AG08395 (cell line): ENCODE measurements at regions not wholly inside any gene's neighbourhood (a gene's known extent, or its start where the extent isn't known, plus 50 kb on each side); places are given as distances from the start of the nearest gene placed in this dataset.
"Not testable (repeated sequence)": the region's sequence is repeated elsewhere in the genome, so short reads cannot be mapped to it uniquely, and the experiment has no call there.

Experiments used
- DNase-seq: peaks from one replicate; pipeline ENCODE4 v3.0.0; 2012; ENCODE audit warnings: mixed read lengths, low spot score

DNA sequence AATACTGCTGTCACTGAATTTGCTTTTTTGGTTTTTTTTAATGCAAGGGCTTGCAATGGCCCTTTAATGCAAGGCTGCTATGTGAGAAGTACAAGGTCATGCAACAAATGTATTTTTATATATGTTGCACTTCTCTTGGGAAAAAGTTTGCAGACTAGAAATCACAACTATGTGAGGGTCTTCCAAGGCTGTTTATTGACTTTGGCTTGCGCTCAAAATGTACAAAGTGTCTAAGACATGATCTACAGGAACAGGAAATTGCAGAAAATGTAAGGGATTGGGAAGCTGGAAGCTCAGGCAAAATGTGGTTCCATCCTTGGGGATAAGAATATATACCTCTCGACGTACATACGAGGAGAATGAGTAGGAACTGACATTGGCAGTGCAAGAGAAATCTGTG lies 92.2 kb upstream of the F13A1 start:
- no peak for DNase-seq

DNA sequence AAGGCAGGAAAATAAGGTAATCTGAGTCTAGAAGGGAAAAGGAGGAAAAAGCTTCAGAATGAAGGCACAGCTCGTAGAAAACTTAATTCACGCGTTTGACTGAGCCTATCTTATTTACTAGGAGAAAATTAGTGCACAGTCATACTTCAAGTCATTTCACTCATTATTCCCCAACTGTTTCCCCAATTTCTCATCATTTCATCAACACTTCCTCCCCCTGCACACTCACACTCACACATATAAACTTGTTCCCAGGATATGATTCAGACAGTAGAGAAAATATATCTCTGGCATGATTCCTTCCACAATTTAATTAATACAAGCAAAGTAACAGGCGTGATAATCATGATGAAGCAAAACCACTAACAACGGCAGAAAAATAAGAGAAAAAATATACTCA lies 94.5 kb upstream of the F13A1 start:
- no peak for DNase-seq

DNA sequence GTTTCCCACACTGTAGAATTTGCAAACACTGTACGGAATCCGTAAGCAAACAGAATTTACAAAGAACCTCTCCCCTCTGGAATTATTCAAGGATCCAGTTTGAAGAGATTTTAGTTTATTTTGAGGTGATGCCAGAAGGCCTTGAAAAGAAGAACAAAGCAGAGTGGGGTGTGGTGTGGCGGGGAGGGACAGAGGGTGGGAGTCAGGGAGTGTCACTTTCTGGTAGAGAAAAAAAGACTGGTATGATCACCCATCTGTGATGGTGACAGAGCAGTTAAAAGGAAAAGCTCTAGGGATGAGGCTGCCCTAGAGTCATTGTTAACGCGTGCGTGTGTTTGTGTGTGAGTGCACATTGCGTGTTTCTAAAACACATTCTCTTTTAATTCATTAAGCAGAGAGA lies 97.0 kb upstream of the F13A1 start:
- no peak for DNase-seq

DNA sequence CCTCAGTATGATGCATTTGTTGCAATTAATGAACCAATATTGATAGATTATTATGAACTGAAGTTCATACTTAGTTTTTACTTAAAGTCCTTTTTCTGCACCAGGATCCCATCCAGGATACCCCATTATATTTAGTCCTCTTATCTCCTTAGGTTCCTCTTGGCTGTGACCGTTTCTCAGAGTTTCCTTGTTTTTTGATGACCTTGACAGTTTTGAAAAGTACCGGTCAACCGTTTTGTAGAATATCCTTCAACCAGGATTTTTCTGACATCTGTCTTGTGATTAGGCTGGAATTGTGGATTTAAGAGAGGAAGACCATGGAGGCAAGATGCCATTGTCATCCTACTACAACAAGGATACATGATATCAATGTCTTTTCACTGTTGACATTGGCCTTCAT lies 98.0 kb upstream of the F13A1 start:
- no peak for DNase-seq

DNA sequence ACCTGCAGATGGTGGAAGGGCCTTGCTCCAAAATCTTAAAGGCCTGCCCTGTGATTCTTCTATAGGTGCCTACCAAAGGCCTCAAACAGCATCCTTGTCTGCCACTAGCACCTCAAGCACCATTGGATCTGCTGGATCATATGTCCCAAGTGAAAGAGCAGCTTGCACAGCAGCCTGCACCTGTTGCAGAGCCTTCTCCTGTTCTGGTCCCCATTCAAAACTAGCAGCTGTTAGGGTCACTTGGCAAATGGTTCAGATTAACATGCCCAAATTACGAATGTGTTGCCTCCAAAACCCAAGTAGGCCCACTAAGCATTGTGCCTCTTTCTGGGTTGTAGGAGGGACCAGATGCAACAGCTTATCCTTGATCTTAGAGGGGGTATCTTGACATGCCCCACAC lies 99.6 kb upstream of the F13A1 start:
- DNase-seq = no peak

DNA sequence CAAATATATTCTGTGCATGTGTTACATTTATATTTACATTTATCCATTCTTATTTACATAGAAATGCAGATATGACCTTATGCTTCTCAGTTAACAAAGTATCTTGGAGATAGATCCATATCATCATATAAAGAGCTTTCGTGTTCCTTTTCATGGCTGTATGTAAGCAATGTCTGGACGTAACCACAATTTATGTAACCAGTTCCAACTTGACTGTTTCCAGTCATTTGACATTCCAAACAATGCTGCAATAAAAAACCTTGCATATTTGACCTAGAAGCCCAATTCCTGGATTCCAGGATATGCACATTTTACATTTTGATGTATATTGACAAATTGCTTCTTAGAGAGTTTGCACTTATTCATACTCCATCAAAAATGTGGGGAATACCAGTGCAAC lies 113.7 kb upstream of the F13A1 start:
- DNase-seq = no peak

DNA sequence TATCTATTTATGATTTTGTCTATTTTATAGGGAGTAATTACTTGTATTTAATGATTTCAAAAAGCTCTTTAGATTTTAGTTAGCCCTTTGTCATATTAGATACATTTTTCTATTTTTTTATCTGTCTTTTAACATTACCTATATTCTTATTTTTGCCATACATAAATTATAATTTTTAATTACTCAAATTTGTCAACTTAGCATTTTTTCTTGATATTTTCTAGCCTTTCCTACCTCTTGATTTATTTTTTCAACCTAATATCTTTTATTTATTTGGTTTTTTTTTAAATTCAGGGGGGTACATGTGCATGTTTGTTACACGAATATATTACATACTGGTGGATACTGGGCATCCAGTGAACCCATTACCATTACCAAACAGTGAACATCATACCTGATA lies 114.3 kb upstream of the F13A1 start:
- no peak for DNase-seq

DNA sequence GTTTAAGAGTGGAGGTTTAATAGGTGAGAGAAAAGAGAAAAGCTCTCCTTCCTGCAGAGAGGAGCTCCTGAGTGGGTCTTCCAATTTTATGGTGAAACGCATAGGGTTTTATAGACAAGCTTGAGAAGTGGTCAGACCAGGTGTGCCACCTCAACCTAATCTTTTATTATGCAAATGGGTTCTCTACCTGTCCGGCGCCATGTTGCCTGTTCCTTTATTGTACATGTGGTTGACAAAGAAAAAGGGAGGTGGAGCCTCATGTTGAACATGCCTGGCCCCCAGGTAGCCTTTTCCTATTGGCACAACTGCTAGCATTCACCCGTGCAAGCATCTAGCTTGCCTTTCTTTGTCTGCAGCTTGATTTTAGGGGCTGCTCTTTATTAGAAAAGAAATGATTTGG lies 115.9 kb upstream of the F13A1 start:
- DNase-seq = no peak

DNA sequence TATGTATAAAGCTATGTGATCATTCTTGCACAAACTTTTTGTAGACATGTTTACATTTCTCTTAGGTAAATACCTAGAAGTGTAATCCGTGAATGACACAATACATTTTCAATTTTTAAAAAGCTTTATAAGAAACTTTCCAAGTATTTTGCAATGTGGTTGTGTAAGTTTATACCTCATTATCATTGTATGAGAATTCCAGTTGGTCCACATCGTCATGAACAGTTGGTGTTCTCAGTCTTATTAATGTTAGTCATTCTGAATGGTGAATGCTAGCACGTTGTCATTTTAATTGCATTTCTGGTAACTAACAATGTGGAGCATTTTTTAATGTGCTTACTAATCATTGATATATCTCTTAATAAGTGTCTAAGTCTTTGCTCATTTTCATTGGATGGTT lies 116.5 kb upstream of the F13A1 start:
- no peak for DNase-seq

DNA sequence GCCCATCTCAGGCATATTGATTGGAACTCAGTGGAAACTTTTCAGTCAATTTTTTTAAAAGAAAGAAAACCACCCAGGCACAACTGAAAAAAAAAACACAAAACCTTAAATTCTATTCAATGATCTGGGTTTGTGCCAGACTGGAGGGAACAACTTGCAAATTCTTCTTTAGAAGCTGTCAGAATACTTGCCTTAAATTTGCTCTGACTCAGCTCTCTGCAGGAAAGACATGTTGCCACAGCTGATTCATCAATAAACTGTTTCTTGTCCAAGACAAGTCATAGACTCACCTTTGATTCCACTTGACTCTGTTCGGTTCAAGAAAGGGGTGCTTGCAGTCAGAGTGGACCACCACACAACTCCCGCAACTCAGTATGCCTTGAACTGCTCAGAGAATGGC lies 117.8 kb upstream of the F13A1 start:
- no peak for DNase-seq

DNA sequence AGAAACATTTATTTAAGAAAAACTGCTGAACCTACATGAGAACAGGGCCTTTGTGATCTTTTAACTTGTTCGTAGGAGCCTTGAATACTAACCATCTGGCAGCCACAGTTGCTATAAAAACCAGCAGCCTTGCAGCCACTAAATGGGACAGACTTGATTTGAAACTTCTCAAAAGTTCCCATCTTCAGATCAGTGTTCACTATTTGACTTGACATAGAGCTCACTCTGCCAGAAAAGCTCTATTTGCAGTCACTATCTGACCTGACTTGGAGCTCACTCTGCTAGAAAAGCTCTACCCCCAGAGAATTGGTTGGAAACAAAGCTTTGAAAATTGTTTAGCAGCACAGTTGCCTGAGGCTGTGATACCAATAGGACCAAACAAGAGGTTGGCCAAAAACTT lies 119.3 kb upstream of the F13A1 start:
- no peak for DNase-seq

DNA sequence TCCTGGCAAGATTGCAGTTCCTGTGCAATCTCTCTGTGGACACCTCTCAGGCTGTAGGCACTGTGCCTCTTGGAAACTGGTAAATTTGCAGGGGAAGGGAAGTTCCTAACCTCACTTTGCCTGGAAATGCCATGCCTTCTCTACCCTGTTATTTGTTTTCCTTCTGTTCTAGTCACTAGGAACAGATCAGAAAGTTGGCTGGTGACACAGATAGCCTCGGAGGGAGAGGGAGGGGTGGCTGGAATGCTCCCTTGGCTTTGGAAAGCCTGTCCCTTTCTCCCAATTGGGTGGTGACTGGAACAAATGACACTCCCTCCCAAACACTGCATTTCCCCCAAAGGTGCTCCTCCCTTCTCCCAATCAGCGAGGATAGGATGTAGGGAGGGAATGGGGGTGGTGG lies 131.5 kb upstream of the F13A1 start:
- no peak for DNase-seq

DNA sequence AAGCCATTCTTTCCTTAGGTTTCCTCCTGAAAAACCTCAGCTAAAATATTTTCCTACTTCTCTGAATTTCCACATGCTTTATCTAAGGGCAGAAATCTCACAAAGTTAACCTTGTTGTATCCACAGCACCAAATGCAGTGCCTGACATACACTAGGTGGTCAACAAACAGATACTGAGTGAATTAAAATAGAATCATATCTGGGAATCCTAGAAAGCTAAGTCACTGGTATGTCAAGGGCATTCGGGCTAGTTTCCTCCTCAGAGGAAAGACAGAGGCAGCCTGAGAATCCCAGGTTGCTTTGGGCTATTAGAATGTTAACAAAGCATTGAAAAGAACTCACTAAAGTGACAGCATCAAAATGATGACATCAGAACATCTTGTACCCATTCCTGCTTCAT lies 132.7 kb upstream of the F13A1 start:
- DNase-seq = no peak

DNA sequence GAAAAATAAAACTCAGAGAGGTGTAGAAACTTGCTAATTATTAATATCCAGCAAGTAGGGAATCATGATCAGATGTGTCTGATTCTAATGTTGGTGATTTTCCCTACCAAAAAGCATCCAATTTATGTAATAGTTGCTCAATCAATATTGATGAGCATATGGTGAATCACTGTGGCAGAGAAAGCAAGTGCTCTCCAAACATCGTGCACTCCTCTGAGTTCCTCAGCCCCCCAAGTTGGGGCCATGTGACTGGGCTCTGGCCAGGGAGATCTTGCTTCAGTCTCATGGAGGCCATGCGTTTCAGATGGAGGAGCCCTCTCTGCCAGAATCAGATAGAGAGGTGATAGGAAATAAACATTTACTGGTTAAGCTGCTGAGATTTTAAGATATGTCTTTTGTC lies 133.2 kb upstream of the LY86 start:
- DNase-seq = no peak

DNA sequence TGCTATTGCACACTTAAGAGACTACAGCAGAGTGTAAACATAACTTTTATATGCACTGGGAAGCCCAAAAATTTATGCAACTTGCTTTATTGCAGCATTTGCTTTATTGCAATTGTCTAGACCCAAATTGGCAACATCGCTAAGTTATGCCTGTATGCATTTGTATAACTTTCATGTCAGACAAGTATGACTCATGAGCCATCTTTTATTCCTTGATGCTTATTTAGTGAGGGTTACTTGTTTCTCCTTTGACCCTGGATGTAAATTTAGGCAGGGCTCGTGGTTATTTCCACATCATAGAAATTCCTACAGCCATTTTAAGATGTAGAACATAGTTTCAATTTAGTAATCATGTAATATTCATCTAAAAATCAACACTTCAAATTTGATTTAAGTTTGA lies 130.3 kb upstream of the LY86 start:
- no peak for DNase-seq

DNA sequence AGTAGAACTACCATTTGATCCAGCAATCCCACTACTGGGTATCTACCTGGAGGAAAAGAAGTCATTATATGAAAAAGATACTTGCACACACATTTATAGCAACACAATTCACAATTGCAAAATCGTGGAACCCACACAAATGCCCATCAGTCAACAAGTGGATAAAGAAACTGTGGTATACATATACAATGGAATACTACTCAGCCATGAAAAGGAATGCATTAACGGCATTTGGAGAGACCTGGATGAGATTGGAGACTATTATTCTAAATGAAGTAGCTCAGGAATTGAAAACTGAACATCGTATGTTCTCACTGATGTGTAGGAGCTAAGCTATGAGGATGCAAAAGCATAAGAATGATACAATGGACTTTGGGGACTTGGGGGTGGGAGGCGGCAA lies 128.6 kb upstream of the LY86 start:
- not testable (repeated sequence) for DNase-seq

DNA sequence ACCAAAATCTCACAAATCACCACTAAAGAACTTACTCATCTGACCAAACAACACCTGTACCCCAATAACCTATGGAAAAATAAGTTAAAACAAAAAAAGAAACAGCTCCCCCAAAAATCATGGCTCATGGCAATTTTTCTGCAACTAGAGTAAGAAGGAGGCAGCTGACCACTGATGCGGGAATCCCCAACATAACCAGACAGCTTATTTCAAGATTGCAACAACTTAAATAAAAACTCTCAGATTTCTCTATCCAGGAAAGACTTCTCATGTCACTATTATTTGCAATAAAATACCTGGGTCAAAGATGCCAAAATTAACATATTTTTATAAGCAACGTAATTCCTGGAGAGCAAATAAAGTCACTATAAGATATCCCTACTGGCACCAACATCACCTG lies 128.1 kb upstream of the LY86 start:
- no peak for DNase-seq

DNA sequence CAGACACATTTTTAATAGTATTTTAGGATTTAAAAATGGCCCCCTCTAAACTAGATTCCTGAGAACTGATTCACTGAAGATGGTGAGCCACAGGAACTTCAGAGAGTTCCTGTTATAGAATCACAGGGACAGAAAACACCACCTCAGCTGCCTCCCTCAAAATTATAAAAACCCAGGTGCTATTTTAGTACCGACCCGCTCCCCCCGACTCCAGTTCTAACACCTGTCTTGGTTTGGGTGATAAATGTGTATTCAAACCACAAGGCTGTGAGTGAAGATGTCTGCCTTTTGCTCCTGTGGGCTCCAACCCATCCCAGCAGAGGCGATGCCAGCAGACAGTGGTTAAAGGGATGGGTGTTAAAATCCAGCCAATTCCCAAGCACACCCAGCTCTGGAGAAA lies 127.4 kb upstream of the LY86 start:
- DNase-seq = no peak

DNA sequence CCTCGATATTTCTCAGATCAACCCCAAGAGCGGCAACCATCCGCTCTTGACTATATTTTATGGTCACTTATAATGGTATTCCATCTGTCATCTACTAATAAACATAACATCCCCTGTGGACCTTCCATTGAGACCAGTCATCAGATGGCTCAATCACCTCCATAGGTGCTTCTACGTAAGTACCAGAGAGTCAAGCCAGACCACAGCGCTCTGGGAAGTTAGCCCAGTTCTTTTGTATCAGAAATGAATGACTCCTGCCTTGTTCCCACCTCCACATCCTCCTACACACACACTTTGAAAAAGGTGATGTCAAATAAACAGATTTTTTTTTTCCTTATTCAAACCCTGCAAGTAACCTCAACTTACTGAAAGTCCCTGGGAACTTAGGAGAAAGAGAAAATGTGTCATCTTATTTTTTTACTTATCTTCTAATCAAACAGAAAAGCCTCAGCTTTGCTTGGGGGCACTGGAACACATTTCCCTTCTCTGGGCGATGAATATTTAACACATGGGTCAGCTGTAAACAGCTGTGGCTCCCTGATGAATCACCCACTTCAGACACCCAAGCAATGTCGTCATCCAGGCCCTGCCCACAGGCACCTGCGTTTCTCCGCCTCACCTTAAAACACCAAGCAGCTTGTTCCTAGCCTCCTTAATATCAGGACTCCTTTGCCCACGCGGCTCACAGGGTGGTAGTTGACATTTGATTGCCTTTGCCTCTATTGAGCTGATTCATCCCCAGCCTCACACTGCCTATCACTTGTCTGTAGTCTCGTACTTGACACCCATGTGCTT lies 121.4 kb upstream of the LY86 start:
- DNase-seq = no peak

DNA sequence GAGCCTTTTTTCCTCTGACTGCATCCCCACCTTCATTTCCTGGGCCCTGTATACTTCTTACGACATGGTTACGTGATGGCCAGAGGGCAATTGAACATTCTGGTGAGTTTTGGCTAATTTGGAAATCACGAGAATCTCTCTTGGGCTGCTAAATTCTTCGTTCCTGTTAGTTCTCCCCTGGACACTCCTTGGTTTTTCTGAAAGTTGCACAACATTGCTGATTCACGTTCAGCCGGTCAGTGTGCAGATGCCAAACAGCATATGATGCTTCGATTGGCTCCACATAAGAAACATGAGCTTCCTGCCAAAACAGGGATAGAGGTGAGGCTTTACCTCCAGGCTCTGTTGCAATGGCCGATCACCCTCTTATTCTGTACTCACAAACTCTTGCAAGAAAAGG lies 119.4 kb upstream of the LY86 start:
- DNase-seq = no peak

DNA sequence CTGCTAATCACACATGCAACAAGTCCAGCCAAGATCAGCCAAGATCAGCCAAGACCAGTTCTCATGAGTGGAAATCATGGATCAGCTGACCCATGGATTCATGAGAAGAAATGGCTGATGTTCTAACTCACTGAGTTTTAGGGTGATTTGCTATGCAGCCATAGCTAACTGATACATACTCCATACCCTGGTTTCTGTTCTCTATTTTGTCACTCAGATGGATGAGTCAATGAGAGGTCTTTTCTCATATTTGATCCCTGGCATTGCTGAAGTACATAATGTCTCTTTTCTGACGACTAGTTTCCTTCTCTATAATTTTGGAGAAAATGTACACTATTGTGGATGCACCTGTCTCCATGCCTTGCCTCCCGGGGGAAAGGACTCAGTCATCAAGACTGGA lies 118.4 kb upstream of the LY86 start:
- no peak for DNase-seq

DNA sequence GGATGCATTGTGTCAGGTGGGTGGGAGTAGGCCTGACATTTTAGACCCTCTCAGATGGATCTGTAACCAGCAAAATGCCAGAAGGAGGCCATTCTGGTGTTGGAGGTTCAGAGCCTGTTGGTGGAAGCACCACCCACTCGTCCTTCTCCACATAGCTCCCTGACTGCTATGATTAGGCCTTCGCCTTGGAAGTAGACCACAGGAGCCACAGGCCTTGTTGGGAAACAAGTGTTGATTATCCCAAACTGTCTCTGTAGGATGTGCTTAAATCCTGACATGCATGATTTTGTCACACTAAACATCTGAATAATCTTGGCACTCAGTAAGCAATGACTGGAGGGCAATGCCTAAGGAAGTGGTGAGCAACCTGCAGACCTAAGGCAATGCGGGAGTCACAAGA lies 117.2 kb upstream of the LY86 start:
- no peak for DNase-seq

DNA sequence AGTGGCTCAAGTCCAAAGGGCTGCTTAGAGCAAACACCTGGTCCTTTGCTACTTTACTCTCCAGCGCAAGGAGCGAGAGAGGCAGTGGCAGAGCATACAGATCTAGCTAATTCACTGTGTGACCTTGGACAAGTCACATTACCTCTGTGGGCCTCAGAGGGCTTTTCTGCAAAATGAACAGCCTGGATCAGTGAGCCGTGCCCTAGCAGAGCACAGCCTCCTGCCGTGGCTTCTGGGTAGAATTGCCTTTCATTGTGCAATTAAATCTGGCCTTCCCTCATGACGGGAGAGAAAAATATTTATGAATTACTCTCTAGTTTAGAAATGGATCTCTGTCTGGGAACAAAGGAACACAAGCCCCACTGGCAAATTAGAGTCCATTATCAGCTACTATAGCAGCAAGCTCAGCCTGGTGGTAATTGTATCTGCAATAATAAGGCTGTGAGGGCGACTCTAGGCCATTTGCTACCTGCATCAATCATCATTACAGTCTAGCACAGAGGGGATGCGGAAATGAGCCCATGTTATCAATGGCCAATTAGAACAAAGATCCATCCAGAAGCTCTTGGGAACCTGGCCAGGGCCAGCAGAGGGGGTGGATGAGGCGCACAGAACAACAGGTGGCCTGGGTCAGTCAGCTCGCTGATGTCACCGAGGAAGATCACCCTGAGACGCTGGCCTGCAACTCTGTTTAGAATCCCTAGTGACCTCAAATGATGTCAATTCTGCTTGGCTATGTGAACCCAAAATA lies 114.2 kb upstream of the LY86 start:
- no peak for DNase-seq

DNA sequence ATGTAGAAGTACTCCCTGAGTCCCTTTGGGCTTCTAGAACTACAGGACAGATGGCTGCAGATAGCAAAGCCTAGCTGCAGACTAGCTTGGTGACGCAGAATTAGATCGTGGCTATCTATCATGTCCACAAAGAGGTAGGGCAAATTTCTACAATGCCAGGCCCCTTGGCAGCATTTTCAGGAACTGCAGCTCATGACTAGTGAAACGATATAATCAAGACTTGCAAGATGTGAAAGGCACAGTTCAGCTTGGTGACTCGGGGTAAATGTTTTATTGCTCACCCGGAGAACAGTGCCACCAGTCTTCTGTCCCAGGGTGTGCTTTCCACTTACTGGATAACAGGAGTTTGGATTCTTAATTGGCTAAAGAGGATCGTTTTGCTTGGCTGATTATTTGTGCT lies 108.7 kb upstream of the LY86 start:
- DNase-seq = no peak
